ENCODE measurements at regions not wholly inside any gene's neighbourhood (a gene's known extent, or its start where the extent isn't known, plus 50 kb on each side); places are given as distances from the start of the nearest gene placed in this dataset.
"Not testable (repeated sequence)": the region's sequence is repeated elsewhere in the genome, so short reads cannot be mapped to it uniquely, and the experiment has no call there.

GRCh38 chr3:153448151-153448829 is 286.3 kb downstream of the RAP2B start:
- DNase-seq = no peak

GRCh38 chr3:153456833-153457545 is 295.0 kb downstream of the RAP2B start:
- DNase-seq = no peak

GRCh38 chr3:153458881-153459280 is 296.9 kb downstream of the RAP2B start:
- no peak for DNase-seq

GRCh38 chr3:153462545-153462944 is 300.5 kb downstream of the RAP2B start:
- no peak for DNase-seq

- no peak for DNase-seq
Measured at GRCh38 chr3:153463895-153464294, 301.9 kb downstream of the RAP2B start.

DNA sequence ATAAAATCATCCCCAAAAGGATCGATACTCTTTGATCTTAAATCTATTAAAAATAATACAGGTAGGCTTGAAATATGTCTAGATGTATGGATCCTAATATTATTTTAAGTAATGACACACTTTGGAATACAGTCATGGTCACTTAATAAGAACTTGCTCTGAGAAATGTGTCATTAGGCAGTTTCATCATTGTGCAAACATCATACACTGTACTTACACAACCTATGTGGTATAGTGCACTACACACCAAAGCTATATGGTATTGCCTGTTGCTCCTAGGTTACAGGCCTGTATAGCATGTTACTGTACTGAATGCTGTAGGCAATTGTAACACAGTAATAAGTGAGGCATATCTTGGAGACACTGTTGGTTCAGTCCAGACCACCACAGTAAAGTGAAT is 307.1 kb downstream of the RAP2B start:
- DNase-seq = no peak

DNA sequence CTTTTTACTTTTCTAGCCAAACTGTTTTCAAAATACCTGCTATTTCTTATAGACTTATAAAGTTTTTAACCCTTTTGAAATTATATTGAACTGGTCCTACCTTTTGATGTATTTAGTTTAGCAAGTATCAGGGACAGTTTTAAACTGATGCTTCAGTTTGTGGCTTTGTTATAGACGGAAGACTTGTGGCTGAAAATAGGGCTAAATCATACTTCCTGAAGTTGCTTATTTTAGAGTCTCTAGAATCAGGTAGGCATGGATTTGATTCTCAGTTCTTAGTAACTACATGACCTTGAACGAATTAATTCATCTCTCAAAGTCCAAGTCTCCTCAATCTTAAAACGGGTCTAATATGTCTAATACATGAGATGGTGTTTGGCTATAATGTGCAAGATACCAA is 322.8 kb downstream of the RAP2B start:
- DNase-seq = no peak

- no peak for DNase-seq
Measured at GRCh38 chr3:153495422-153495821, 333.4 kb downstream of the RAP2B start.

DNA sequence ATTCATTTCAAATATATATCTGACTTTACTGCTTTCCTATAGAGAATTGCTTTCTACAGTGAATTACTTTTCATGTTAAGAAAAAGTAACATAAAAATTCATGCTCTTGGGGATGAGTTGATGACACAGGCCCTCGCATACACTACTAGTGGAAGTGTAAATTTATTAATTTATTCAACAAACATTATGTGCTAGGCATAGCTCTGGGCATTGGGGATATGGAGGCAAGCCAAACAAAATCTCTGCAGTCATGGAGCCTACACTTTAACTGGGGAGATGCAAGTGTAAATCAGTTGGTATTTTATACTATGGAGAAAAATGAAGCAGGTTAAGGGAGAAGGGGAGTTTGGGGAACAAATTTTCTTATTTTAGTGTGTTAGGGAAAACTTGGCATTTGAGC is 340.7 kb downstream of the RAP2B start:
- DNase-seq = no peak

- no peak for DNase-seq
Measured at GRCh38 chr3:153503873-153504272, 341.8 kb downstream of the RAP2B start.

GRCh38 chr3:153506205-153506604 is 344.2 kb downstream of the RAP2B start:
- not testable (repeated sequence) for DNase-seq

GRCh38 chr3:153506686-153507085 is 344.7 kb downstream of the RAP2B start:
- DNase-seq = not testable (repeated sequence)

GRCh38 chr3:153513236-153513635 is 351.2 kb downstream of the RAP2B start:
- DNase-seq = no peak

GRCh38 chr3:153528473-153528872 is 366.4 kb downstream of the RAP2B start:
- no peak for DNase-seq

DNA sequence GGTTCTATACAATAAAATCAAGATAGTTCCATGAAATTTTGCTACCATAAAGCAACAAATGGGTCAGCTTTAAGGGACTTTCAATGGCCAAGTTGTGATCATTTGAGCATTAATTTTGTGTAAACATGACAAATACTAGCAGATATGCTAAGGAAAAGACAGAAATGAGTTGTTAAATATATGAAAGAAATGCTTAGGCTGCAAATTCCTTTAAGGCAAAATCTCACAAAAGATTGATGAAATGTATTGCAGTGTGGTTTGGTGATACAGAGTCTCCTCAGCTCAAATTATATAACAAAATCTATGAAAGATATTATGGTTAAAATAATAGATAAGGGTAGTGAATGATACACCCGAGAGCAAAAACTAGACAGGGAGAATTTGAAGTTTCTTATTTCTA is 377.2 kb downstream of the RAP2B start:
- DNase-seq = no peak

DNA sequence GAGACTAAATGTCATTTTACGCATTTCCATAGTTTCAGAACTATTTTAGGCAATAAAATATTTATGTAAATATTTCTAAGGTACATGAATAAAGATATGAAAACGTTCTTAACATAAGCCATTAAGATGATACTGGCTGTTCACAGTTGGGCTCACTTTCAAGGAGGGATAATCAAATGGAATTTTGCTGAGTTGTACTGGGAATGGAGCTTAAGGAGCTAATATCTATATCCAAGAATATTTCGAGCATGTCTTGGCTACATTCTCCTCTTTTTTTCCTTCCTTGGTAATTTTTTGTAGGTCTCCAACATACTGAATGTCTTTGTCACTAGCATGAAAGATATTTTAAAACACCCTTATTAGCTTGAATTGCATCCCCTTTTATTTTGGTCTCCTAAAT is 383.4 kb downstream of the RAP2B start:
- DNase-seq = no peak

DNA sequence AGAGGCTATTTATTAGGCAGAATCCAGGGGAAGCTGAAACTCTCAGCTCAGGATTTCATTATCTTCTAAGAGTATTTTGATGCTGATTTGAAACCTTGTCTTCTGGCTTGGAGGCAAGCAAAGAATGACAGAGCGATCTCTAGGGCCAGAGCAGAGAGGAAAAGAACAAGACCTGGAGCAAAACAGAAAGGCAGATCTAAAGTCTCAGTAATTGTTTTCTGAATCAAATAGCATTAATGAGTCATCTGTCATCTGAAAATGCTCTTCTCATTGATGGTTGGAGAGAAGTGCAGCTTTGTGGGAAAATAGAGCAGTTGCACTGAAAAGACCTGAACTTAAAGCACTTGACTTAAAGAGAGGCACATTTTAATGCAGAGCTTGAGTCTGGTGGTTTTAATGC is 385.9 kb downstream of the RAP2B start:
- no peak for DNase-seq

GRCh38 chr3:153549686-153550085 is 387.7 kb downstream of the RAP2B start:
- not testable (repeated sequence) for DNase-seq

GRCh38 chr3:153551536-153552285 is 389.7 kb downstream of the RAP2B start:
- DNase-seq = no peak

DNA sequence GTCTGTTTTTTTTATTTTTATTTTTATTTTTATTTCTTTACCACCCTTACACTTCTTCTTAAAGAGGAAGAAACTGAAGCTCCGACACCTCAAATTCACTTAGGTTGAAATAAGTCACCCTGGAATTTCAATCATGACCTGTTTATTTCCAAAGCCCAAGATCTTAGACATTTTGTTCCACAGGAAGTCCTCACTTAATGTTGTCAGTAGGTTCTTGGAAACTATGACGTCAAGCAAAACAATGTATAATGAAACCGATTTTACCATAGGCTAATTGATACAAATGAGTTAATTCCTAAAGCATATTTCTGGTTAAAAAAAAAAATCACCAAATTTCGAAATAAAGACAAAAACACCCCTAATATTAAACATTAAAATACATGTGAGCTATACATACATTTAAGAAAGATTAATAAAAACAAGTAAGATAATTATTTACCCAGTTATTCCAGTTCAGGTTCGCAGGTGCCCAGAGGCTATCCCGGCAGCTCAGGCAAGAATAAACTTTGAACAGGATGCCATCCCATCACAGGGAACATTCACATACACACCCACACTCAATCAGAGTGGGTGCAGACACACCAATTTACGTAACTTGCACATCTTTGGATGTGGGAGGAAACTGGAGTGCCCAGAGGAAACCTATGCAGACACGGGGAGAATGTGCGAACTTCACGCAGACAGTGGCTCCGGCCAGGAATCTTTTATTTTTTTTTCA is 391.0 kb downstream of the RAP2B start:
- DNase-seq = peak in 1 of 2 experiments; percentile 0

DNA sequence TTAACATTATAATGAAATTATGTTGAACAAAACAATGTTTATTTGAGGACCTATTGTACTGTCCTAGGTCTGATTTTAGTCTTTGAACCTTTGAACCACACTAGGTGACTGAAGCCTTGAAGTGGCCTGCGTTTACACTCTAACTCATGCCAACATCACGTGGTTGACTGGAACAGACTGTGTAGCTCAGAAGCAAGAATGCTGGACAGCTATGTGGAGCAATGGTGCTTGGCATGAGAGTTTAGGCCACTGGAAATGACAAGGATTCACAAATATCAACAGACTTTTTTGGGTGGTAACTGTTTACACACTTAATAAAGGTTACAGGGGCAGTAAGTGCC is 391.5 kb downstream of the RAP2B start:
- DNase-seq = peak in 1 of 2 experiments; percentile 5

GRCh38 chr3:153555919-153556318 is 393.9 kb downstream of the RAP2B start:
- no peak for DNase-seq

- not testable (repeated sequence) for DNase-seq
Measured at GRCh38 chr3:153559366-153559765, 397.3 kb downstream of the RAP2B start.
